ENCODE measurements at regions not wholly inside any gene's neighbourhood (a gene's known extent, or its start where the extent isn't known, plus 50 kb on each side); places are given as distances from the start of the nearest gene placed in this dataset.

DNA sequence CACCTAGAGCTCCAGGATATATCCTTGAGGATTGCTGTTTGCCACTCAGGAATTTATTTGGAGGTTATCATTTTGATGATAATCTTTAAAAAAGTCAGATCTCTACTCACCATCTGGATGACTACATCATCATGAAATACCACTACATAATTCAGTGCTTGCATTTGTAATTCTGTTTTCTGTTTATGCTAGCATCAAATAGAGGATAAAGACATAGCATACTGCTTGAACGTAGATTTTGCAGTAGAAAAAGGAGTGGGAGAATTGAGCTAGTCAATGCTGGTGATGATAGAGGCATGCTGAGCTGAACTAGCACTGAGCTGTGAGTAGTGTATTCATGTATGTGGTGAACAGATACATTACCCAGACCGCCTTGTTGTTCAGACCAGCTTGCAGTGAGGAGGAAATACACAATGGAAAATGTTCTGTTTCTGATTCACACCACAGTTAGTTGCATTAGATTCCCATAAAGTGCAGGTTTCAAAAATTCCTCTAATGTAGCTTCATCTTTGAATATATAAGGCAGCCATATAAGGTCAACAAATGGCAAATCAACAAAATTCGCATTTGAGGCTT, 68.8 kb upstream of the CDC42EP3 start:
- H3K9me3 ChIP-seq (ENCODE audit: low read length) = no peaks in the 10 kb centered on the region
- H3K36me3 ChIP-seq (ENCODE audit: insufficient read depth, low read length) = no peaks in the 10 kb centered on the region
- no peak overlapping the region for H2AFZ ChIP-seq (ENCODE audit: low read depth, low read length)
- no peaks in the 10 kb centered on the region for H3K9me2 ChIP-seq (ENCODE audit: insufficient read depth, low read length)
- H3K79me2 ChIP-seq (replicated peaks; ENCODE audit: insufficient read depth, low read length) = no peaks in the 10 kb centered on the region
- no peaks in the 10 kb centered on the region for H4K20me1 ChIP-seq (ENCODE audit: insufficient read depth)
- H3K4me3 ChIP-seq (ENCODE audit: low read length) = no peak overlapping the region
- TF ChIP-seq EP300 (conservative IDR thresholded peaks at IDR 0.05; ENCODE audit: poor library complexity, severe bottlenecking) = no peak
- no peak for TF ChIP-seq EZH2 (IDR thresholded peaks at IDR 0.05; ENCODE audit: borderline replicate concordance, insufficient read depth, low read length, poor library complexity, severe bottlenecking)
- TF ChIP-seq, protein P1, sequence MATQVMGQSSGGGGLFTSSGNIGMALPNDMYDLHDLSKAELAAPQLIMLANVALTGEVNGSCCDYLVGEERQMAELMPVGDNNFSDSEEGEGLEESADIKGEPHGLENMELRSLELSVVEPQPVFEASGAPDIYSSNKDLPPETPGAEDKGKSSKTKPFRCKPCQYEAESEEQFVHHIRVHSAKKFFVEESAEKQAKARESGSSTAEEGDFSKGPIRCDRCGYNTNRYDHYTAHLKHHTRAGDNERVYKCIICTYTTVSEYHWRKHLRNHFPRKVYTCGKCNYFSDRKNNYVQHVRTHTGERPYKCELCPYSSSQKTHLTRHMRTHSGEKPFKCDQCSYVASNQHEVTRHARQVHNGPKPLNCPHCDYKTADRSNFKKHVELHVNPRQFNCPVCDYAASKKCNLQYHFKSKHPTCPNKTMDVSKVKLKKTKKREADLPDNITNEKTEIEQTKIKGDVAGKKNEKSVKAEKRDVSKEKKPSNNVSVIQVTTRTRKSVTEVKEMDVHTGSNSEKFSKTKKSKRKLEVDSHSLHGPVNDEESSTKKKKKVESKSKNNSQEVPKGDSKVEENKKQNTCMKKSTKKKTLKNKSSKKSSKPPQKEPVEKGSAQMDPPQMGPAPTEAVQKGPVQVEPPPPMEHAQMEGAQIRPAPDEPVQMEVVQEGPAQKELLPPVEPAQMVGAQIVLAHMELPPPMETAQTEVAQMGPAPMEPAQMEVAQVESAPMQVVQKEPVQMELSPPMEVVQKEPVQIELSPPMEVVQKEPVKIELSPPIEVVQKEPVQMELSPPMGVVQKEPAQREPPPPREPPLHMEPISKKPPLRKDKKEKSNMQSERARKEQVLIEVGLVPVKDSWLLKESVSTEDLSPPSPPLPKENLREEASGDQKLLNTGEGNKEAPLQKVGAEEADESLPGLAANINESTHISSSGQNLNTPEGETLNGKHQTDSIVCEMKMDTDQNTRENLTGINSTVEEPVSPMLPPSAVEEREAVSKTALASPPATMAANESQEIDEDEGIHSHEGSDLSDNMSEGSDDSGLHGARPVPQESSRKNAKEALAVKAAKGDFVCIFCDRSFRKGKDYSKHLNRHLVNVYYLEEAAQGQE (IDR thresholded peaks at IDR 0.05; ENCODE audit: borderline replicate concordance) = no peak
- no peak for TF ChIP-seq RAD21 (conservative IDR thresholded peaks at IDR 0.05)
- no peak for TF ChIP-seq TAF1 (IDR thresholded peaks at IDR 0.05; ENCODE audit: low read depth)
- TF ChIP-seq POLR2AphosphoS5 (IDR thresholded peaks at IDR 0.05) = no peak
- TF ChIP-seq MXI1 (conservative IDR thresholded peaks at IDR 0.05; ENCODE audit: poor library complexity, severe bottlenecking) = no peak
- TF ChIP-seq SMC3 (conservative IDR thresholded peaks at IDR 0.05; ENCODE audit: poor library complexity) = no peak
- TF ChIP-seq, protein P2, sequence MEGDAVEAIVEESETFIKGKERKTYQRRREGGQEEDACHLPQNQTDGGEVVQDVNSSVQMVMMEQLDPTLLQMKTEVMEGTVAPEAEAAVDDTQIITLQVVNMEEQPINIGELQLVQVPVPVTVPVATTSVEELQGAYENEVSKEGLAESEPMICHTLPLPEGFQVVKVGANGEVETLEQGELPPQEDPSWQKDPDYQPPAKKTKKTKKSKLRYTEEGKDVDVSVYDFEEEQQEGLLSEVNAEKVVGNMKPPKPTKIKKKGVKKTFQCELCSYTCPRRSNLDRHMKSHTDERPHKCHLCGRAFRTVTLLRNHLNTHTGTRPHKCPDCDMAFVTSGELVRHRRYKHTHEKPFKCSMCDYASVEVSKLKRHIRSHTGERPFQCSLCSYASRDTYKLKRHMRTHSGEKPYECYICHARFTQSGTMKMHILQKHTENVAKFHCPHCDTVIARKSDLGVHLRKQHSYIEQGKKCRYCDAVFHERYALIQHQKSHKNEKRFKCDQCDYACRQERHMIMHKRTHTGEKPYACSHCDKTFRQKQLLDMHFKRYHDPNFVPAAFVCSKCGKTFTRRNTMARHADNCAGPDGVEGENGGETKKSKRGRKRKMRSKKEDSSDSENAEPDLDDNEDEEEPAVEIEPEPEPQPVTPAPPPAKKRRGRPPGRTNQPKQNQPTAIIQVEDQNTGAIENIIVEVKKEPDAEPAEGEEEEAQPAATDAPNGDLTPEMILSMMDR (IDR thresholded peaks at IDR 0.05; ENCODE audit: poor library complexity, severe bottlenecking) = no peak
- no peaks in the 10 kb centered on the region for H3K27me3 ChIP-seq (ENCODE audit: insufficient read depth, low read depth, low read length)
- no peaks in the 10 kb centered on the region for H3F3A ChIP-seq (ENCODE audit: insufficient read depth, low read length, poor library complexity, severe bottlenecking)
- H3K9ac ChIP-seq (ENCODE audit: low read length) = no peak overlapping the region
- H3K4me2 ChIP-seq (ENCODE audit: low read length) = no peak overlapping the region
- no peak overlapping the region for H3K27ac ChIP-seq (ENCODE audit: low read length)

DNA sequence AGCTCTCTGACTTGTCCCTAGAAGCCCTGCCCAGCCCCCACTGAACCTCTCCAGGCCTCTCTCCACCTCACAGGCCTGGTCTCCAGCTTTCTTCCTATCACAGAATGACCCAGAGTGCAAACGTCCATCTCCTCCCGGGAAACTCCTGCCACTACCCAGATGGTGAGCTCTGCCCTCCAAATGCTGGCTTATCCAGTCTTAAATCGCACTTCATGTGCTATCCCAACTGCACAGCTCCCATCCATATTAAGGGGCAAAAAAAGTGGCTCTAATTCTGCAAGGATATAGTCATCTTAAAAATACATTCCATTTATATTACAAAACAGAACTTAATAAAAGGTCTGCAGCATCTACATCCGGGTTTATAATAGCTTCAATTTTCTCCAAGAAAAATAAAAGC, 70.8 kb upstream of the CDC42EP3 start:
- Histone ChIP-seq H3K27ac (ENCODE audit: low read length) (no peak overlapping the region), H3K36me3 (ENCODE audit: insufficient read depth, low read length) (no peaks in the 10 kb centered on the region), H3F3A (ENCODE audit: insufficient read depth, low read length, poor library complexity, severe bottlenecking) (no peaks in the 10 kb centered on the region), H4K20me1 (ENCODE audit: insufficient read depth) (no peaks in the 10 kb centered on the region), H3K27me3 (ENCODE audit: insufficient read depth, low read depth, low read length) (no peaks in the 10 kb centered on the region), H3K9ac (ENCODE audit: low read length) (no peak overlapping the region), H3K4me2 (ENCODE audit: low read length) (no peak overlapping the region), H3K4me3 (ENCODE audit: low read length) (no peak overlapping the region), H2AFZ (ENCODE audit: low read depth, low read length) (no peak overlapping the region), H3K79me2 (replicated peaks; ENCODE audit: insufficient read depth, low read length) (no peaks in the 10 kb centered on the region), H3K9me3 (ENCODE audit: low read length) (no peaks in the 10 kb centered on the region), H3K9me2 (ENCODE audit: insufficient read depth, low read length) (no peaks in the 10 kb centered on the region)
- TF ChIP-seq MXI1 (conservative IDR thresholded peaks at IDR 0.05; ENCODE audit: poor library complexity, severe bottlenecking) (no peak), TAF1 (IDR thresholded peaks at IDR 0.05; ENCODE audit: low read depth) (no peak), EZH2 (IDR thresholded peaks at IDR 0.05; ENCODE audit: borderline replicate concordance, insufficient read depth, low read length, poor library complexity, severe bottlenecking) (no peak), POLR2AphosphoS5 (IDR thresholded peaks at IDR 0.05) (no peak), RAD21 (conservative IDR thresholded peaks at IDR 0.05) (no peak), EP300 (conservative IDR thresholded peaks at IDR 0.05; ENCODE audit: poor library complexity, severe bottlenecking) (no peak), SMC3 (conservative IDR thresholded peaks at IDR 0.05; ENCODE audit: poor library complexity) (no peak)
- TF ChIP-seq, protein P1 (IDR thresholded peaks at IDR 0.05; ENCODE audit: borderline replicate concordance) = no peak
- TF ChIP-seq, protein P2 (IDR thresholded peaks at IDR 0.05; ENCODE audit: poor library complexity, severe bottlenecking) = no peak

Data from neural cell (in vitro differentiated cells).